ENCODE measurements at regions not wholly inside any gene's neighbourhood (a gene's known extent, or its start where the extent isn't known, plus 50 kb on each side); places are given as distances from the start of the nearest gene placed in this dataset. TPM values are rescaled to one million over a fixed set of nuclear protein-coding genes. Genes with fewer than 3 reads are reported as not detected.

DNA sequence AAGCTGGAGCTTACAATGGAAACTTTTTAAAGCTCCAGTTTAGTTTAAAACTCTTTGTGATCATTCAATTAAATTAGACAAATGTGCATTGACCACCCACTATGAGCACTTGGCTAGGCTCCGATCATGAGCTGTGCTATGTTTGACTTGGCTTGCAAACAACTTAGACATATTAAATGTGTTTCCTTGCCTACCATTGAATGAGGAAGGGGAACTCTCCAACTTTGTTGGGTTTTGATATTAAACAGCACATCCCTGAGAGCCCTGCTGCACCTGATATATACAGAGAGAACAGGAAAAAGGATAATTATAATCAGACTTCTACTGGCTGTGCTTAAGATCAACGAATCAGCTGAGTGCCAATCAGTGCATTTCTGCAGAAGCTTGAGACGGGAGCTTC, 71.4 kb upstream of the ADGRL3 start:
- 65% methylated on average over 3 of the region's 3 CpGs for WGBS (ENCODE audit: low lambda C conversion rate, missing lambda C conversion rate)
- no peaks in the 10 kb centered on the region for H4K20me1 ChIP-seq (ENCODE audit: insufficient read depth, poor library complexity, severe bottlenecking)
- DNase-seq (ENCODE audit: low spot score): no peak
- H2AFZ ChIP-seq: no peak overlapping the region
- H3K27ac ChIP-seq: no peak overlapping the region
- no peaks in the 10 kb centered on the region for H3K9me3 ChIP-seq (ENCODE audit: low read depth)
- no peak for TF ChIP-seq EZH2phosphoT487 (IDR thresholded peaks at IDR 0.05; ENCODE audit: low read depth, severe bottlenecking, unreplicated experiment)
- no peak for TF ChIP-seq EZH2 (IDR thresholded peaks at IDR 0.05; ENCODE audit: borderline replicate concordance)
- TF ChIP-seq, protein P1, sequence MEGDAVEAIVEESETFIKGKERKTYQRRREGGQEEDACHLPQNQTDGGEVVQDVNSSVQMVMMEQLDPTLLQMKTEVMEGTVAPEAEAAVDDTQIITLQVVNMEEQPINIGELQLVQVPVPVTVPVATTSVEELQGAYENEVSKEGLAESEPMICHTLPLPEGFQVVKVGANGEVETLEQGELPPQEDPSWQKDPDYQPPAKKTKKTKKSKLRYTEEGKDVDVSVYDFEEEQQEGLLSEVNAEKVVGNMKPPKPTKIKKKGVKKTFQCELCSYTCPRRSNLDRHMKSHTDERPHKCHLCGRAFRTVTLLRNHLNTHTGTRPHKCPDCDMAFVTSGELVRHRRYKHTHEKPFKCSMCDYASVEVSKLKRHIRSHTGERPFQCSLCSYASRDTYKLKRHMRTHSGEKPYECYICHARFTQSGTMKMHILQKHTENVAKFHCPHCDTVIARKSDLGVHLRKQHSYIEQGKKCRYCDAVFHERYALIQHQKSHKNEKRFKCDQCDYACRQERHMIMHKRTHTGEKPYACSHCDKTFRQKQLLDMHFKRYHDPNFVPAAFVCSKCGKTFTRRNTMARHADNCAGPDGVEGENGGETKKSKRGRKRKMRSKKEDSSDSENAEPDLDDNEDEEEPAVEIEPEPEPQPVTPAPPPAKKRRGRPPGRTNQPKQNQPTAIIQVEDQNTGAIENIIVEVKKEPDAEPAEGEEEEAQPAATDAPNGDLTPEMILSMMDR (IDR thresholded peaks at IDR 0.05; ENCODE audit: poor library complexity): no peak
- H3K4me3 ChIP-seq: no peak overlapping the region
- no peaks in the 10 kb centered on the region for H3K27me3 ChIP-seq
- no peaks in the 10 kb centered on the region for H3K9me2 ChIP-seq (replicated peaks; ENCODE audit: insufficient read depth)
- H3K4me1 ChIP-seq (ENCODE audit: insufficient read depth): no peaks in the 10 kb centered on the region
- H3K4me2 ChIP-seq: no peak overlapping the region
- no peaks in the 10 kb centered on the region for H3K36me3 ChIP-seq (replicated peaks; ENCODE audit: insufficient read depth, low read depth)
- no peaks in the 10 kb centered on the region for H3K79me2 ChIP-seq

DNA sequence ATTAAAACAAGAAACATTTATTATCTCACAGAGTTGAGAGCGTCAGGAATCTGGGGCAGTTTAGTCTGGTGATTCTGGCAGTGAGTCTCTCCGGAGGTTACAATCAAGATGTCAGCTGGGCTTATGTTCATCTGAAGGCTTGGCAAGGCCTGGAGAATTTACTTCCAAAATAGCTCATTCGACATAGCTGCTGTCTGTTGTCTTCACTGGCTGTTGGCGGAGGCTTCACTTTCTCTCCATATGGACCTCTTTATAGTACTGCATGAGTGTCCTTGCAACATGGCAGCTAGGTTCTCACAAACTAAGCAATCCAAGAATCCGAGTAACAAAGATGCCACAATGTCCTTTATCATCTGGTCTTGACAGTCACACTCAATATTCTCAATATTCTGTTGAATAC, 70.2 kb upstream of the ADGRL3 start:
- no peaks in the 10 kb centered on the region for H3K9me2 ChIP-seq (replicated peaks; ENCODE audit: insufficient read depth)
- H4K20me1 ChIP-seq (ENCODE audit: insufficient read depth, poor library complexity, severe bottlenecking): no peaks in the 10 kb centered on the region
- H2AFZ ChIP-seq: no peak overlapping the region
- 85% methylated on average over 5 of the region's 5 CpGs for WGBS (ENCODE audit: low lambda C conversion rate, missing lambda C conversion rate)
- no peaks in the 10 kb centered on the region for H3K4me1 ChIP-seq (ENCODE audit: insufficient read depth)
- no peak overlapping the region for H3K27ac ChIP-seq
- H3K4me2 ChIP-seq: no peak overlapping the region
- no peaks in the 10 kb centered on the region for H3K9me3 ChIP-seq (ENCODE audit: low read depth)
- no peak for DNase-seq (ENCODE audit: low spot score)
- TF ChIP-seq, protein P1 (IDR thresholded peaks at IDR 0.05; ENCODE audit: poor library complexity): no peak
- TF ChIP-seq EZH2 (IDR thresholded peaks at IDR 0.05; ENCODE audit: borderline replicate concordance) (no peak), EZH2phosphoT487 (IDR thresholded peaks at IDR 0.05; ENCODE audit: low read depth, severe bottlenecking, unreplicated experiment) (no peak)
- no peak overlapping the region for H3K4me3 ChIP-seq
- no peaks in the 10 kb centered on the region for H3K36me3 ChIP-seq (replicated peaks; ENCODE audit: insufficient read depth, low read depth)
- H3K27me3 ChIP-seq: no peaks in the 10 kb centered on the region
- no peaks in the 10 kb centered on the region for H3K79me2 ChIP-seq

DNA sequence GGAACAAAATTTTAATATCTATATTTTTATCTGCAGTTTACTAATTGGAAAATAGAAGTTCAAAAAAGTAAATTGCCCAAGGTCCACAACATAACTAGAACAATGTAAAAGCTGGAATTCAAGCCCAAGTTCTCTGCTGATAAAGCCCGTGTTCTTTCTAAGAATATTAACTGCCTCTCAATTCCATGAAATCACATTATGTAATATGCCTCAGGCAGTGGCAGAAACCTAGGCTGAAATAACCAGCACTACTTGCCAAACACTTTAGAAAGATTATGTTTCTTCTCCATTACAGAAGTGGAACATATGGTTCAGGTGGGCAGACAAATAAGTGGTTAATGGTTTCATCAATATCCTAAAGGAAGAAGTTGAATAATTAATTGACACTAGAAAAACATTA, 56.7 kb upstream of the ADGRL3 start:
- Histone ChIP-seq H3K79me2 (no peaks in the 10 kb centered on the region), H3K9me2 (replicated peaks; ENCODE audit: insufficient read depth) (no peaks in the 10 kb centered on the region), H3K27me3 (no peaks in the 10 kb centered on the region), H4K20me1 (ENCODE audit: insufficient read depth, poor library complexity, severe bottlenecking) (no peaks in the 10 kb centered on the region), H3K4me2 (no peak overlapping the region), H3K4me1 (ENCODE audit: insufficient read depth) (no peaks in the 10 kb centered on the region), H3K36me3 (replicated peaks; ENCODE audit: insufficient read depth, low read depth) (no peaks in the 10 kb centered on the region), H3K27ac (no peak overlapping the region), H3K9me3 (ENCODE audit: low read depth) (no peaks in the 10 kb centered on the region), H3K4me3 (no peak overlapping the region), H2AFZ (no peak overlapping the region)
- WGBS (ENCODE audit: low lambda C conversion rate, missing lambda C conversion rate): 56% methylated on average over 1 of the region's 1 CpG
- TF ChIP-seq, protein P1 (IDR thresholded peaks at IDR 0.05; ENCODE audit: poor library complexity): no peak
- no peak for TF ChIP-seq EZH2phosphoT487 (IDR thresholded peaks at IDR 0.05; ENCODE audit: low read depth, severe bottlenecking, unreplicated experiment)
- TF ChIP-seq EZH2 (IDR thresholded peaks at IDR 0.05; ENCODE audit: borderline replicate concordance): no peak
- DNase-seq (ENCODE audit: low spot score): no peak

DNA sequence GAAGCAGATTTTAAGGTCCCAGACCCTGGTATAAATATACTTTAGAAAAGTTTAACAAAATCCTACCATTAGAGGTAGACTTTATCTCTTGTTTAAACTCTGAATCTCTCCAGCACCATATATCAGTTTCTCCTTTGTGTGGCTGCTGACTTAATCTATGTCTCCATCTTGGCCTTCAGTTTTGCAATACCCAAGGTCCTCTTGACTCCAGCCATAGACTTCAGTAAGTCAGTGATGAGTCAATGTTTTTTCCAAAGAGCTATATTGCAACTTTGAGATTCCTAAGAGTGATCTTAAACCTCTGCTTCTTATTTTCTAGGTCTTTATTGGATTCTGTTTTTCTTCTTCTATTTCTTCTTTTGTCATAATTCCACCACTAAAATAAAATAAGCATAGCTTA, 50.8 kb upstream of the ADGRL3 start:
- Histone ChIP-seq H3K27me3 (no peaks in the 10 kb centered on the region), H4K20me1 (ENCODE audit: insufficient read depth, poor library complexity, severe bottlenecking) (no peaks in the 10 kb centered on the region)

More for the DNA sequence above, 50.8 kb upstream of the ADGRL3 start:
- DNase-seq (ENCODE audit: low spot score): peak; percentile 14
- Histone ChIP-seq H3K9me3 (ENCODE audit: low read depth) (no peaks in the 10 kb centered on the region), H3K27ac (no peak overlapping the region), H3K4me2 (no peak overlapping the region), H3K9me2 (replicated peaks; ENCODE audit: insufficient read depth) (no peaks in the 10 kb centered on the region), H3K36me3 (replicated peaks; ENCODE audit: insufficient read depth, low read depth) (no peaks in the 10 kb centered on the region), H3K79me2 (no peaks in the 10 kb centered on the region), H3K4me3 (no peak overlapping the region), H2AFZ (no peak overlapping the region), H3K4me1 (ENCODE audit: insufficient read depth) (no peaks in the 10 kb centered on the region)
- no peak for TF ChIP-seq EZH2 (IDR thresholded peaks at IDR 0.05; ENCODE audit: borderline replicate concordance)

Small RNA genes in the stretch of these regions (microRNA-seq; reads per million reads assigned to microRNA genes)
- gene MIR548AG1: not detected

Small RNA genes in the stretch of these regions (small RNA-seq; reads per million reads assigned to genes)
- gene MIR548AG1: not detected
- not detected for gene RF00019
- gene RNU6-1325P: not detected

Measured in hepatocyte (in vitro differentiated cells).